ENCODE measurements at regions not wholly inside any gene's neighbourhood (a gene's known extent, or its start where the extent isn't known, plus 50 kb on each side); places are given as distances from the start of the nearest gene placed in this dataset.

DNA sequence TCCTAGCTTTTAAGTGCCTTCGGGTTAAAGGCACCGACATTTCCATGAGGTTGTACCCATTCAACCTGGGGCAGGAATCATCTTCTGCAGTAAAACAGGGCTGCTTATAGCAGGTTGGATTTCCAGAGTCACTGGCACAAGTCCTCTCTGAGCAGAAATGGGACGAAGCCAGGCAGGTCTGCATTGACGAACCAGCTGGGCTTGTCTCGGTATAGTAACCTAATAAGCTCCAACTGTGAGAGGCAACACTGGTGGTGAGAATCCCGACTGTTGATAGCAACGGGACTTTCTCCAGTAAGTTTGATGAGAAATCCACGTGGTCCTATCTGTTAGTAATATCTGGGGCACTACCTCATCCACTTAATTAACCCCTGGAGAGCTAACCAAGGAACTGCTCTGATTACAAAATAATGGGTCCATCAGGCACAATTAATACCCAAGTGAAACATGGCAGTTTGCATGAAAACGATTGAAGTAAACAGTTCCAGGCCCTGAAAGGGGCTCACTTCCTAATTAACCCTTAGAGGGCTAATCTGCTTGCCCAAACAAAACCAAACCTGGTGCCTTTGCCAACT lies 491.0 kb upstream of the C9orf72 start:
- H3K4me3 ChIP-seq (ENCODE audit: control insufficient read depth in 2 of 3, extremely low read depth in 1 of 3, insufficient read depth in 2 of 3, low read depth in 1 of 3, low read length in 3 of 3): no peak overlapping the region
- no peaks in the 10 kb centered on the region for H3K9me1 ChIP-seq (ENCODE audit: control insufficient read depth, extremely low read depth, insufficient read depth, low read length)
- no peaks in the 10 kb centered on the region for H3K79me2 ChIP-seq (ENCODE audit: control insufficient read depth, insufficient read depth, low read length)
- no peak overlapping the region for H2AFZ ChIP-seq (ENCODE audit: control insufficient read depth, low read length)
- H4K20me1 ChIP-seq (ENCODE audit: control insufficient read depth, extremely low read depth, insufficient read depth, low read length): no peaks in the 10 kb centered on the region
- no peaks in the 10 kb centered on the region for H3K36me3 ChIP-seq (ENCODE audit: control insufficient read depth in 2 of 2, extremely low read depth in 1 of 2, insufficient read depth in 2 of 2, low read length in 2 of 2)
- H3K4me1 ChIP-seq (ENCODE audit: control insufficient read depth, extremely low read depth, insufficient read depth, low read length): no peaks in the 10 kb centered on the region
- no peaks in the 10 kb centered on the region for H3K27me3 ChIP-seq (ENCODE audit: control insufficient read depth, extremely low read depth, insufficient read depth, low read length)
- TF ChIP-seq, protein P1, sequence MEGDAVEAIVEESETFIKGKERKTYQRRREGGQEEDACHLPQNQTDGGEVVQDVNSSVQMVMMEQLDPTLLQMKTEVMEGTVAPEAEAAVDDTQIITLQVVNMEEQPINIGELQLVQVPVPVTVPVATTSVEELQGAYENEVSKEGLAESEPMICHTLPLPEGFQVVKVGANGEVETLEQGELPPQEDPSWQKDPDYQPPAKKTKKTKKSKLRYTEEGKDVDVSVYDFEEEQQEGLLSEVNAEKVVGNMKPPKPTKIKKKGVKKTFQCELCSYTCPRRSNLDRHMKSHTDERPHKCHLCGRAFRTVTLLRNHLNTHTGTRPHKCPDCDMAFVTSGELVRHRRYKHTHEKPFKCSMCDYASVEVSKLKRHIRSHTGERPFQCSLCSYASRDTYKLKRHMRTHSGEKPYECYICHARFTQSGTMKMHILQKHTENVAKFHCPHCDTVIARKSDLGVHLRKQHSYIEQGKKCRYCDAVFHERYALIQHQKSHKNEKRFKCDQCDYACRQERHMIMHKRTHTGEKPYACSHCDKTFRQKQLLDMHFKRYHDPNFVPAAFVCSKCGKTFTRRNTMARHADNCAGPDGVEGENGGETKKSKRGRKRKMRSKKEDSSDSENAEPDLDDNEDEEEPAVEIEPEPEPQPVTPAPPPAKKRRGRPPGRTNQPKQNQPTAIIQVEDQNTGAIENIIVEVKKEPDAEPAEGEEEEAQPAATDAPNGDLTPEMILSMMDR (optimal IDR thresholded peaks at IDR 0.05 in 1 of 3, IDR thresholded peaks at IDR 0.05 in 1 of 3, conservative IDR thresholded peaks at IDR 0.05 in 1 of 3; ENCODE audit: extremely low read depth in 1 of 3, insufficient read depth in 2 of 3, low read length in 3 of 3): no peak
- no peak for TF ChIP-seq EZH2 (IDR thresholded peaks at IDR 0.05; ENCODE audit: low read length)
- no peak overlapping the region for H3K9ac ChIP-seq (ENCODE audit: control insufficient read depth, extremely low read depth, insufficient read depth, low read length)
- H3K27ac ChIP-seq (ENCODE audit: control insufficient read depth, insufficient read depth, low read length): no peak overlapping the region
- no peak overlapping the region for H3K4me2 ChIP-seq (ENCODE audit: control insufficient read depth, extremely low read depth, insufficient read depth, low read depth, low read length)
- no peaks in the 10 kb centered on the region for H3K9me3 ChIP-seq (ENCODE audit: control insufficient read depth, low read depth, low read length)
- dilution Hi-C loops (cut with MboI; ENCODE audit: extremely low pct_ligation_motif_present, low sequenced_read_pairs): no loop called here
- no peak for FAIRE-seq
- no peak for DNase-seq (ENCODE audit: low read depth, low spot score)

DNA sequence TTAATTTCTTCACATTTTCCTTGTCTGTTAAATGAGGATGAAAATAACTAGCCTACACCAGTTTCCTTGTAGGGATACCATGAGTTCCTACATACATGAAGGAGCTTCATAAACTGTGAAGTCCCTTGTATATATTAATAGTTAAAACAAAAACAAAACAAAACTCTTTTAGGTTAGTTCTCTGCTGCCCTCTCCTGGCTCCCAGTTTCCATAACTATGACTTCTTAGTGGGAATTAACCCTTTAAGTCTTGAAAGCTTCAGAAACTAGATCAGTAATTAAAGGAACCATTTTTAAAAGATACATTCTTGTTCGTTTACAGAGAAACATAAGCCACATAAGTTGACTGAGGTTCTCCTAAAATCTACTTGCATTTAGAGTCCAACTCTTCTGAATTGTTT lies 500.0 kb upstream of the C9orf72 start:
- dilution Hi-C loops (cut with MboI; ENCODE audit: extremely low pct_ligation_motif_present, low sequenced_read_pairs): no loop called here
- Histone ChIP-seq H3K27me3 (ENCODE audit: control insufficient read depth, extremely low read depth, insufficient read depth, low read length) (no peaks in the 10 kb centered on the region), H3K9me3 (ENCODE audit: control insufficient read depth, low read depth, low read length) (no peaks in the 10 kb centered on the region), H3K27ac (ENCODE audit: control insufficient read depth, insufficient read depth, low read length) (no peak overlapping the region), H2AFZ (ENCODE audit: control insufficient read depth, low read length) (no peak overlapping the region), H3K4me3 (ENCODE audit: control insufficient read depth in 2 of 3, extremely low read depth in 1 of 3, insufficient read depth in 2 of 3, low read depth in 1 of 3, low read length in 3 of 3) (no peak overlapping the region), H3K4me1 (ENCODE audit: control insufficient read depth, extremely low read depth, insufficient read depth, low read length) (no peaks in the 10 kb centered on the region), H3K36me3 (ENCODE audit: control insufficient read depth in 2 of 2, extremely low read depth in 1 of 2, insufficient read depth in 2 of 2, low read length in 2 of 2) (no peaks in the 10 kb centered on the region), H3K4me2 (ENCODE audit: control insufficient read depth, extremely low read depth, insufficient read depth, low read depth, low read length) (no peak overlapping the region), H4K20me1 (ENCODE audit: control insufficient read depth, extremely low read depth, insufficient read depth, low read length) (no peaks in the 10 kb centered on the region), H3K9me1 (ENCODE audit: control insufficient read depth, extremely low read depth, insufficient read depth, low read length) (no peaks in the 10 kb centered on the region), H3K79me2 (ENCODE audit: control insufficient read depth, insufficient read depth, low read length) (no peaks in the 10 kb centered on the region), H3K9ac (ENCODE audit: control insufficient read depth, extremely low read depth, insufficient read depth, low read length) (no peak overlapping the region)
- DNase-seq (ENCODE audit: low read depth, low spot score): no peak
- TF ChIP-seq, protein P1 (optimal IDR thresholded peaks at IDR 0.05 in 1 of 3, IDR thresholded peaks at IDR 0.05 in 1 of 3, conservative IDR thresholded peaks at IDR 0.05 in 1 of 3; ENCODE audit: extremely low read depth in 1 of 3, insufficient read depth in 2 of 3, low read length in 3 of 3): peak in 2 of 3 experiments; percentile 36 to 50
- TF ChIP-seq EZH2 (IDR thresholded peaks at IDR 0.05; ENCODE audit: low read length): no peak
- no peak for FAIRE-seq

Data from keratinocyte (primary cell).